ENCODE measurements at regions not wholly inside any gene's neighbourhood (a gene's known extent, or its start where the extent isn't known, plus 50 kb on each side); places are given as distances from the start of the nearest gene placed in this dataset.

- no peak for DNase-seq
- Mint-ChIP-seq H3K36me3 (peaks cover 0 to 3% (median 0%) of the 10 kb centered on the region in 3 donors), H3K4me1 (no peaks in the 10 kb centered on the region), H3K4me3 (no peak overlapping the region), H3K27ac (no peak overlapping the region), H3K9me3 (peaks cover 0 to 4% (median under 1%) of the 10 kb centered on the region in 6 donors), H3K27me3 (ENCODE audit: low read depth in 3 of 3) (peaks cover 0 to 17% (median 6%) of the 10 kb centered on the region in 3 donors)
These were observed 225.8 kb downstream of the PTPRU start for GRCh38 chr1:29462096-29462495.

DNA sequence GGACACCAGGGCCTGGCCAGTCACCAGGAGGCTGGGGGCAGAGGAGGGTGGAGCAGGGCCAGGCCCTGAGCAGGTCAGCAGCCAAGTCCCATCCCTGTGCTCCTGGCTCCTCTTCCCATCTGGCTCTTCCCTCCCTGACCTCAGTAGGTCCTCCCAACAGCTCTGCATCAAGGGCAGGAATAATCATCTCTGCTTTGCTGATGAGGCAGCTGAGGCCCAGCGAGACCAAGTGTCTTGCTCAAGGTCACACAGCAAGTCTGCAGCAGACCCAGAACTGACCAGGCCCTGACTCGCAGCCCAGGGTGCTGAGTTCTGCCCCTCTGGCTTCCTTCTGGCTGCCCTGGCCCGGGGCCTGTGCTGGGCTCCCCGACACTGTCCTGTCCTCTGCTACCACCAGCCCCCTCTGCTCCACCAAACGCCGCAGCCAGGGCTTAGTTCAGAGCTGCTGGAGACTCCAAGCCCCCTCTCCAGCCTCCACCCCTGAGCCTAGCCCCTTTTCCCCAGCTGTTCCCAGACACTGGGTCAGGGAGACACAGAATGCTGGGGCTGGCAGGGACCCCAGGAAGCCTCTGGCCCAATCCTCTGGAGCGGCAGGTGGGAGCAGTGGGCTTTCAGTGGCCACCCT is 224.9 kb downstream of the PTPRU start:
- no peak overlapping the region for H3K4me3 Mint-ChIP-seq
- H3K4me1 Mint-ChIP-seq: no peaks in the 10 kb centered on the region
- peaks cover 0 to 17% (median 6%) of the 10 kb centered on the region in 3 donors for H3K27me3 Mint-ChIP-seq (ENCODE audit: low read depth in 3 of 3)
- H3K27ac Mint-ChIP-seq: no peak overlapping the region
- DNase-seq: no peak
- H3K9me3 Mint-ChIP-seq: peaks cover 0 to 4% (median under 1%) of the 10 kb centered on the region in 6 donors
- peaks cover 0 to 3% (median 0%) of the 10 kb centered on the region in 3 donors for H3K36me3 Mint-ChIP-seq

- no peak overlapping the region for H3K4me3 Mint-ChIP-seq
- peaks cover 0 to 18% (median 6%) of the 10 kb centered on the region in 3 donors for H3K27me3 Mint-ChIP-seq (ENCODE audit: low read depth in 3 of 3)
- H3K9me3 Mint-ChIP-seq: peaks cover 0 to 4% (median under 1%) of the 10 kb centered on the region in 6 donors
- no peak overlapping the region for H3K27ac Mint-ChIP-seq
- DNase-seq: no peak
- peaks cover 0 to 3% (median 0%) of the 10 kb centered on the region in 3 donors for H3K36me3 Mint-ChIP-seq
- no peaks in the 10 kb centered on the region for H3K4me1 Mint-ChIP-seq
These were observed 224.4 kb downstream of the PTPRU start for GRCh38 chr1:29460694-29461093.

DNA sequence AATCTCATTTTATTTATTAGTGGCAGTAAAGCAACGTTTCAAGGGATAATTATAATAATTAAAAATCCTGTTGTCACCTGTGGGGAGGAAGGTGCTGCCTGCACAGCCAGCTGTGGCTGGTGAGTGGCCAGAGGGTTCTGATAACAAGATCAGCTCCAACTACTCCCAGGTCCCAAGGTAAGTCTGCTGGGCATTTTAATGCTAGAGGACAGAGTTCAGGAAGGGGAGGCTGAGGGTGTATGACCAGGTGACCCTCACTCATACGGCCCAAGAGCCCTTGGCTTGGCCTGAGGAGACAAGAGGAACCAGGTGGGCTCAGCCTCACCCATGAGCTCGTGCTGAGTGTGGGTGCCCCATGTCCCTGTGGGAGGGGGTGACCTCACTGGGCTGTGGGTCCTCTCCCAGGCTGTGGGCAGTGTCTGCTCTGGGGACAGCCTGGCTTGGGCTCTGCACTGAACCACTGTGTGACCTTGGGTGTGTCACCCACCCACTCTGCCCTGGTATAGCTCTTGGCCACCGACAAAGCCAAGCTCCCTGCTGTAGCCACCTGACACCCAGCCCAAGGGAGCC is 223.8 kb downstream of the PTPRU start:
- Mint-ChIP-seq H3K4me1 (no peaks in the 10 kb centered on the region), H3K4me3 (no peak overlapping the region), H3K27me3 (ENCODE audit: low read depth in 3 of 3) (peaks cover 0 to 16% (median 6%) of the 10 kb centered on the region in 3 donors), H3K36me3 (peaks cover 0 to under 1% (median 0%) of the 10 kb centered on the region in 3 donors), H3K9me3 (peaks cover 0 to 2% (median under 1%) of the 10 kb centered on the region in 6 donors), H3K27ac (no peak overlapping the region)
- DNase-seq: no peak

DNA sequence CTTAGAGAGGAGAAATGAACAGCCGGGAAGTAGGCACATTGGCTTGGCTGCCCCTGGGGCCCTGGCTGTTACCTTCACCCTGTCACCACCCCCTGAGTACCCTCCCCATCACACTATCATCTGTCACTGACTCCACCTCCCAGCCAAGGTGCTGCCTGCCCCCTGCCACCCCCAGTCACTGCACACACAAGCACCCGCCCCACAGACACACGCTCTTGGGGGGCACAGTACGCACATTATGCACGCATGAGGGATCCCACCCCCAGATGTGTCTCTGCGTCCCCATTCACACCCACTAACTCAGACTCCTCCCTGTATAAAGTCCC is 223.3 kb downstream of the PTPRU start:
- Mint-ChIP-seq H3K4me1 (no peaks in the 10 kb centered on the region), H3K9me3 (peaks cover 0 to 2% (median 0%) of the 10 kb centered on the region in 6 donors), H3K27me3 (ENCODE audit: low read depth in 3 of 3) (peaks cover 0 to 11% (median 6%) of the 10 kb centered on the region in 3 donors), H3K27ac (no peak overlapping the region), H3K4me3 (no peak overlapping the region), H3K36me3 (no peaks in the 10 kb centered on the region)
- no peak for DNase-seq

- DNase-seq: no peak
- H3K36me3 Mint-ChIP-seq: no peaks in the 10 kb centered on the region
- no peak overlapping the region for H3K27ac Mint-ChIP-seq
- H3K9me3 Mint-ChIP-seq: peaks cover 0 to 2% (median 0%) of the 10 kb centered on the region in 6 donors
- no peaks in the 10 kb centered on the region for H3K4me1 Mint-ChIP-seq
- H3K4me3 Mint-ChIP-seq: no peak overlapping the region
- peaks cover 0 to 10% (median 6%) of the 10 kb centered on the region in 3 donors for H3K27me3 Mint-ChIP-seq (ENCODE audit: low read depth in 3 of 3)
These were observed 222.7 kb downstream of the PTPRU start for GRCh38 chr1:29458737-29459619.

GRCh38 chr1:29457496-29458368 is 221.4 kb downstream of the PTPRU start:
- Mint-ChIP-seq H3K27ac (no peak overlapping the region), H3K36me3 (no peaks in the 10 kb centered on the region), H3K27me3 (ENCODE audit: low read depth in 3 of 3) (peaks cover 0 to 10% (median 4%) of the 10 kb centered on the region in 3 donors), H3K4me3 (no peak overlapping the region), H3K4me1 (no peaks in the 10 kb centered on the region), H3K9me3 (peaks cover 0 to 2% (median 0%) of the 10 kb centered on the region in 6 donors)
- no peak for DNase-seq

DNA sequence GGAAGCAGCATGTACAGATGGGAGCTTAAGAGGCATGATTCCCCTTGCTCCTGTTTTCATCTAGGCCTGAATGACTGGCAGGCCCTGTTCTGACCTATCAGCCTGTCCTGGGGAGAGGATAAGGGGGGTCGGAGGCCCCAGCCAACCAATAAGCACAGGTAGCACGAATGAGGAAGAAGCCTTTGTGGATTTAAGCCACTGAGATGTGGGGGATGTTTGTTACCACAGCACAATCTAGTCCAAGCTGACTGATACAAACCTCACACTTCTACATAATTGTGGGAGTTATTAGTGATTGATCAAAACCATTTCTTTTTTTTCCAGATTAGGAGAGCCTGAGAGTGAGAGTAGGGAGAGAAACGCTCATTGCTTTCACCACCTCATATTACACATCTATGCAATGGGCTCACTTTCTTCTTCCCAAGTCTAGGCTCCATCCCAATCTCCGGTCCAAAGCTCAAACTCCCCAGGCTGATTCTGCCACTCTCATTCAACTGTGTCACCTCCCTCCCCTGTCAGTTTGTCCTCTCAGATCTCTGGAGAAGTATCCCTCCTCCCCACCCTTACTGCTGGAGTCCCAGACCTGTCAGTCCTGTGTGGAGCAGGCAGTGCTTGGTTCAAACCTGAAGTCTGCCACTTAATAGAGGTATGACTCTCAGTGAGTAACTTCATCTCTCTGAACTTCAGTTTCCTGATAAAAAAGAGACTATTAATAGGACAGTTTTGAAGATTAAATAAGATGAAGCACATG is 220.5 kb downstream of the PTPRU start:
- H3K27me3 Mint-ChIP-seq (ENCODE audit: low read depth in 3 of 3): peaks cover 0 to 10% (median 4%) of the 10 kb centered on the region in 3 donors
- H3K36me3 Mint-ChIP-seq: no peaks in the 10 kb centered on the region
- H3K9me3 Mint-ChIP-seq: peaks cover 0 to 2% (median 0%) of the 10 kb centered on the region in 6 donors
- no peak for DNase-seq
- H3K4me1 Mint-ChIP-seq: no peaks in the 10 kb centered on the region
- no peak overlapping the region for H3K4me3 Mint-ChIP-seq
- no peak overlapping the region for H3K27ac Mint-ChIP-seq

DNA sequence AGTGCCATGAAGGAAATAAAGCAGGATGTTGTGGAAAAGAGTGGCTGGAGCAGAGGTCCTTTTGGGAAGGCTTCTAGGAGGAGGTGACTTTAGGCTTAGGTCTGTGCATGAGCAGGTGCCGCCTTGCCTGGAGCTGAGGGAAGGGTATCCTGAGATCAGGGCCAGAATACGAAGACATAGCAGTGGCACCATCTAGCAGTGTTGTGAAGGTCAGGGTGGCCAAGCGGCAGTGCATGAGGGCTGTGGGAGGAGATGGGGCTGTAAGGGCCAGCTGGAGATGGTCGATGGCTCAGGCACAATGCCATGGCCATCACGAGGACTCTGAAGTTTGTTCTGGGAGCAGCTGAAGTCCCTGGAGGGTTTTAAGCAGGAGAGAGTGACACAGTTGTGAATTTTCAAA is 219.5 kb downstream of the PTPRU start:
- no peak for DNase-seq
- Mint-ChIP-seq H3K36me3 (no peaks in the 10 kb centered on the region), H3K27me3 (ENCODE audit: low read depth in 3 of 3) (peaks cover 0 to 14% (median 5%) of the 10 kb centered on the region in 3 donors), H3K4me3 (no peak overlapping the region), H3K9me3 (peaks cover 0 to 2% (median 0%) of the 10 kb centered on the region in 6 donors), H3K27ac (no peak overlapping the region), H3K4me1 (no peaks in the 10 kb centered on the region)

DNA sequence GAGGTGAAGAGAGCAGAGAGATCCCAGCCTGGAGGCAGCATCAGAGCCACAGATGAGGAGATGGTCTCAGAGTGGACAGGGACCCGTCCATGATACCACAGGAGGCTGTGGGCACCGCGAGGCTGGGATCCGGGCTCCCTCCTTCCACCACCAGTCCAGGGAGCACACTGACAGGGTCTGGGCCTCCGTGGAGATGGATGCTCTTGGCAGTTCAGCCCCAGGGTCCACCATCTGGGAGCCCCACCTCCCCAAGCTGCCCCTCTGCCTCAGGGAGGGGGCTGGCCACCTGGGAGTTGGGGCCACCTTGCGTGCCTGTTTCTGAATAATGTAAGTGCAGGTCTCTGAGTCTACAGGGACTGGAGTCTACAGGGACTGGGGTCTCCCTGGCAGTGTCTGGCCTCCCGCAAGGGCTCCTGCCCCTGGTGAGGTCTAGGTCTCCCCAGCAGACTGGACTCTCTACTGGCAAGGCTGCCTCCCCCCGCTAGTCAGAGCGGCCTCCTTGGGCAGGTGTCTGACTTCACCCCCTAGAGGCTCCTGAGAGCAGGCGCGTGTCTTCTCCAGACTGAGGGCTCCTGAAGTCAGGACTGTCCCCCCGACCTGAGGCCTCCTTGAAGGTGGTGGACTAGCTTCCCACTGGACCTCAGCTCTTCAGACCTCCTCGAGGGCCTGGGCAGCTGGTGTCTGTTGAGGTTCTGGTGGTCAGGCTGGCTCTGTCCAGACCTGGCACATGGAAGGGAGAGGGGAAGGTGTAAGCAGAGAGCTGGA is 218.5 kb downstream of the PTPRU start:
- Mint-ChIP-seq H3K36me3 (no peaks in the 10 kb centered on the region), H3K4me1 (no peaks in the 10 kb centered on the region), H3K27me3 (ENCODE audit: low read depth in 3 of 3) (peaks cover 0 to 14% (median 5%) of the 10 kb centered on the region in 3 donors), H3K27ac (no peak overlapping the region), H3K4me3 (no peak overlapping the region), H3K9me3 (peaks cover 0 to 2% (median 0%) of the 10 kb centered on the region in 6 donors)
- DNase-seq: no peak

DNA sequence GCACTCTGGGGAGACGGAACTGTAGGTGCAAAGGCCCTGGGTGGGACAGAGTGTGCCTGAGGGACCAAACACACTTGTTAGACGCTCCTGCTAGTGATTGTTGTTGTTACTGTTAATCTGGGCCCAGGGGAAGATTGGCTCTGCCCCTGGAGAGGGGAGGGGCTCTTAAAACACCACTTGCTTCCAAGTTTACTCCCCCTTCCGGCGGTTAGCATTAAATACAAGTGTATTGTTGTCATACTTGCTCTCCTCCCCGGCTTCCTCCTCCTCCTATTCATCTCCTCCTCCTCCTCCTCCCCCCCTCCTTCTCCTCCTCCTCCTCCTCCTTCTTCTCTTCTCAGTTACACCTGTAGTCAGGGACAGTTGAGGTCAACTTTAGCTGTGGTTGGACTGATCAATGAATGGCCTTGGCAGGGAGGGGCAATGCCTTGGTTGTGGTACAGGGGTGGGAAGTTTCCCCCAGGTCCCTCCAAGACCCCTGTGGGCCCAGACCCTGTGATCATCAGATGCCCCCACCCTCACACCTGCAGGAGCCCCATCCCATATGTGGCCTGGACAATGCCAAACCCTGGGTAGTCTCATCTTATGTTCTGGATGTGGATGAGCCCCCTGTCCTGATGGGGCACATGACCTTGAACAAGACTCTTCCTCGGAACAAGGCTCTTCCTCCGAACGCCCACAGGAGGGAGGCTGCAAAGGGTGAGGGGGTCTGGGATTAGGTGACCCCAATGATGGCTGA is 217.3 kb downstream of the PTPRU start:
- H3K4me1 Mint-ChIP-seq: no peaks in the 10 kb centered on the region
- H3K9me3 Mint-ChIP-seq: peaks cover 0 to 2% (median 0%) of the 10 kb centered on the region in 6 donors
- H3K27ac Mint-ChIP-seq: no peak overlapping the region
- DNase-seq: no peak
- no peak overlapping the region for H3K4me3 Mint-ChIP-seq
- H3K36me3 Mint-ChIP-seq: no peaks in the 10 kb centered on the region
- H3K27me3 Mint-ChIP-seq (ENCODE audit: low read depth in 3 of 3): peaks cover 0 to 7% (median 4%) of the 10 kb centered on the region in 3 donors

Data from immature natural killer cell (primary cell).